CD4-positive, alpha-beta T cell treated with Interleukin-10 for 1 hour (primary cell): ENCODE measurements at regions not wholly inside any gene's neighbourhood (a gene's known extent, or its start where the extent isn't known, plus 50 kb on each side); places are given as distances from the start of the nearest gene placed in this dataset.

Experiments
- DNase-seq: peaks from one replicate; pipeline ENCODE4 v3.0.0-alpha.2; 2020

DNA sequence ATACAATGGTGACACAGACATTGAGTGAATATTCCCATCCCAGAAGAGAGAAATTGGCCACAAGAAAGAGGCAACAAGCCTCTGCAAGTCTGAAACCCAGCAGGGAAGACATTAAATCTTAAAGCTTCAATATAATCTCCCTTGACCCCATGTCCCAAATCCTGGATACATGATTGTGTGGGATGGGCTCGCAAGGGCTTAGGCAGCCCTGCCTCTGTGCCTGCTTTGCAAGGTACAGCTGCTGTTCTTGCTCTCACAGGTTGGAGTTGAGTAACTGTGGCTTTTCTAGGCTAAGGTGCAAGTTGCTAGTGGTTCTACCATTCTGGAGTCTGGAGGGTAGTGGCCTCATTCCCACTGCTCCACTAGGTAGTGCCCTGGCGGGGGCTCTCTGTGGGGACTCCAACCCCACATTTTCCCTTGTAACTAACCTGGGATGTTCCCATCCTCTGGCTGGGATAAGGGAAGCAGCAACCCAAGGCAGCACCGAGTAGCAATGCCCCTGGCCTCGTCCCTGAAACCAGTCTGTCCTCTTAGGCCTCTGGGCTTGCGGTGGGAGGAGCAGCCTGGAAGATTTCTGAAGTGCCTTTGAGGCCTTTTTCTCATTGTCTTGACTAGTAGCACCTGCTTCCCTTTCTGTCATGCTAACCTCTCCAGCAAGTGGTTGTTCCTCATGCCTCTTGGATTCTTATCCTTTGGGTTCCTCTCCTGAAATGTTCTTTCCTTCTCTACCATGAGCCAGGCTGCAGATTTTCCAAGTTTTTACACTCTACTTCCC is 90.0 kb downstream of the FAM174B start:
- no peak for DNase-seq

- DNase-seq = no peak
Measured at GRCh38 chr15:92561754-92562153, 93.8 kb downstream of the FAM174B start.

DNA sequence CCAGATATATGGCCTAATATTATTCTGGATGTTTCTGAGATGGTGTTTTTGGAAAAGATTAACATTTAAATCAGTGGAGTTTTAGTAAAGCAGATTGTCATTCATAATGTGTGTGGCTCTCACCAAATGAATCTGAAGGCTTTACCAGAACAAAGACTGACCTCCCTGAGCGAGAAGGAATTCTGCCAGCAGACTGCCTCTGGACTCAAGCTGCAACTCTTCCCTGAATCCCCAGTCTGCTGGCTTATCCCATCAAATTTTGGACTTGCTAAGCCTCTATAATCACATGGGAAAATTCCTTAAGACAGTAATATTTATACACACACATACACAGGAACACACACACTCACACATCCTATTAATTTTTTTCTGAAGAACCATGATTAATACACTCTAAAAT is 102.3 kb downstream of the FAM174B start:
- DNase-seq = no peak

- DNase-seq = no peak
Measured at GRCh38 chr15:92545996-92546395, 109.6 kb downstream of the FAM174B start.

GRCh38 chr15:92541291-92542200 is 114.0 kb downstream of the FAM174B start:
- DNase-seq = no peak

- no peak for DNase-seq
Measured at GRCh38 chr15:92538115-92538514, 117.5 kb downstream of the FAM174B start.

DNA sequence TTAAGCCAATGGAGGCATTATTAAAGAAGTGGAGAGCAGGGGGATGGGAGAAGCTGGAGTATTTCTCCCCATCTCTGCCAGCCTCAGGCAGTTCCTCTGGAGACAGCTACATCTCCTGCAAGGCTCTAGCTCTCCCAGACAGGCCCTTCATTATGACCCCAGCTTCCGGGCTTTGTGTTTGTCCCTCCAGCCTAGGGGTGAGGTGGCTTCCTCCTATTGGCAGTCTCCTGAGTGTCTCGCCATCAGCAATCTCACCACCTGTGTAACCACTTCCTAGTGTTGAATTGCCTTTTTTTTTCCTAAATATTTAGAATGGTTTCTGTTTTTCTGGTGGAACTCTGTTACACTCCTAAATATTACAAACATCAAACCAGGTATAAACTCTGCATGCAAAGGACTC is 122.3 kb downstream of the FAM174B start:
- DNase-seq = no peak

DNA sequence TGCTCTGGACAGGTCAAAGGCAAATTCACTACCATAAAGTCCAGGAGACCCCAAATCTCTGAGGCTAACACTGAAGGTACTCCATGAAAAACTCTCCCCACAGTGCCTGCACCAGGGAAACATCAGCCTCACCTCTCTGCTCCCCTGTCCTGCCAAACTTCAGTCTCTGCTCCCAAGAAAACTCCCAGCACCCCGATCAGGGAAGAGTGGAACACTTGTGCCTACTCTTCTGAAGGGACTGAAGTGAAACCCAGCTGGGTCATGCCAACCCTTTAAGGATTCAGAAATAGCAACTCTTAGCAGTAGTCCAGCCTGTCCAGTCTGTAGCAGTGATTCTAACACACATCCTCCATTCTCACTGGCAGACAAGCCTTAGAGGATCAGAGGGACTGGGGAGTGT is 124.2 kb downstream of the FAM174B start:
- no peak for DNase-seq

DNA sequence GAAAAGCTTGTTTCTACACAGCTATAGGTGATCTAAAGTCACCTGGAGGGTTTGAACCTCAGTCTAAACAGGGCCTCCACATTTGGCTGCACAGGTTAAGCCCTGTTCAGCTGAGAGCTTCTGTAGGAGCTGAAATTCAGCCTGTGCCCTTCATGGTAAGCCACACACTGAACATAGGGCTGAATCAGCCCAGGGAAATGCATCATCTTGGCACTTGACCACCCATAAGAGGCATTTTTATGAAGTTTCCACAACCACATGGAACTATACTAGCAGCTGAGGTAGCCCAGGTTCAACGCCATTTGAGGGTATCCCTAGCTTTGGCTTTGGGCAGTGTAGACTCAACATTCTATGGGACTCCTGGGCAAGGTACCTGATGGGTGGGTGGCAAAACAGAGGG is 126.8 kb downstream of the FAM174B start:
- no peak for DNase-seq

DNA sequence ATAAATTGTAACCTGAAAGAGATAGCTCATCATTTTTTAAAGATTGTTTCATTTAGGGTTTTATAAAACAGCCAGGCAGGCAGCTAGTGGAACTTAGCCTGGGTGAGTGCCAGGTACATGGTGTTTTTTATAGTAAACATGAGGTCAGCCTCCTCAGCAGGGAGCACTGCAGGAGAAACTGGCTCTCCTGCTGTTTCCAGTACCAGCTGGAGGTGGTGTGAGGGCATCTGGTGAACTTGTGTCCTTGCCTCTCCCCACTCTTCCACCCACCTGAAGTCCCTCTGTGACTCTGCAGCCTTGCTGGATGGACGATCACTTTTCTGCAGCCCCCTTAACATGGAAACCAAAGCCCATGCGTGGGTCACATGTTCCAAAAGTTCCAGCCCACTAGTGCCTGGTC is 128.4 kb downstream of the FAM174B start:
- no peak for DNase-seq

- DNase-seq = no peak
Measured at GRCh38 chr15:92525758-92526245, 129.8 kb downstream of the FAM174B start.

DNA sequence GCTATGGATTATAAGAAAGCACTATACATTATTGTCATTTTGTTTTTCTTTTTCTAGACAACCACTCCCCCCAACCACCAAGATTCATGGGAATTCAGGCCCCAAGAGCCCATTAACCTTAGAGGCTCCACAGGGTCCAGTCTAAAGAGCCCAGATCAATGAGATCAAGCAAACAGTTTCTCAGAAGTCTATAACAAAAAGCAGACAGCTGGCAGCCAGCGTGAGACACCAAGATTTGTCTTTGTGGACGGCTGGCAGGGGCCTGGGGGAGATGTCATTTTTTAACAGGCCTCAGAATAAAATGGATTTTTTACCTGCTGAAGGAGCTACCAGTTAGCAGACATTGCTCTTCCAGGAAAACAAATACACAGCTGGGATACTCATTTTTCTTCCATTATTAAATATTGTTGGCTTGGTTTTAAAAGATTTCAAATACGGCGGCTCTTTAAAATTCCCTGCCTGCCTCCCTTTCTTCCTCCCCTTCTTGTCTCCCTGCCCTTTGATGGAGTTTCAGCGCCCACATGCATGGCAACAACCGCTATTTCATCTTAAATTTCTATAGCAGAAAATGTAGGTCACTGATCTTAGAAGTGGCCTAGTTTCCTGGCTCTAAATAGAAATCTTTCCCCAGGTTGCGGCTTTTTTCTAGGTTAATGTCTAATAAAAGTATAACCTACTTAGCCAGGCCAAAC is 130.6 kb downstream of the FAM174B start:
- DNase-seq = no peak

DNA sequence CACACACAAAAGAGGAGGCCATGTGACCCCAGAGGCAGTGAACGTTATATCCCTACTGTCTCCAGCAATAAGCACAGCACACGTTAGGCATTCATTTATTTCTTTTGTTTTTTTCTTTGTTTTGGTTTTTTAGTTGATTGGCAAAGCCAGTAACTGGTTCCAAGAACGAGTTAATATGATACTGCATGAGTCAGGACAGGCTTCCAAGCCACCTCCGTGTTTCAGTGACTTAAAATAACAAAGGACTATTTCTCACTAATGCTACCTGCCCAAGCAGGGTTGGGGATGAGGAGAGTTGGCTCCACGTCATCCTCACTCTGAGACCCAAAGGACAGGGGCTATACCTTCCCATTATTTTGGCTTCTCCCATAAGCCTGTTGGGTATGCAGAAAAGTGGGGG is 130.5 kb downstream of the ST8SIA2 start:
- no peak for DNase-seq

- DNase-seq = no peak
Measured at GRCh38 chr15:92523176-92523575, 129.5 kb downstream of the ST8SIA2 start.

GRCh38 chr15:92521624-92522008 is 127.9 kb downstream of the ST8SIA2 start:
- peak; percentile 38 for DNase-seq

DNA sequence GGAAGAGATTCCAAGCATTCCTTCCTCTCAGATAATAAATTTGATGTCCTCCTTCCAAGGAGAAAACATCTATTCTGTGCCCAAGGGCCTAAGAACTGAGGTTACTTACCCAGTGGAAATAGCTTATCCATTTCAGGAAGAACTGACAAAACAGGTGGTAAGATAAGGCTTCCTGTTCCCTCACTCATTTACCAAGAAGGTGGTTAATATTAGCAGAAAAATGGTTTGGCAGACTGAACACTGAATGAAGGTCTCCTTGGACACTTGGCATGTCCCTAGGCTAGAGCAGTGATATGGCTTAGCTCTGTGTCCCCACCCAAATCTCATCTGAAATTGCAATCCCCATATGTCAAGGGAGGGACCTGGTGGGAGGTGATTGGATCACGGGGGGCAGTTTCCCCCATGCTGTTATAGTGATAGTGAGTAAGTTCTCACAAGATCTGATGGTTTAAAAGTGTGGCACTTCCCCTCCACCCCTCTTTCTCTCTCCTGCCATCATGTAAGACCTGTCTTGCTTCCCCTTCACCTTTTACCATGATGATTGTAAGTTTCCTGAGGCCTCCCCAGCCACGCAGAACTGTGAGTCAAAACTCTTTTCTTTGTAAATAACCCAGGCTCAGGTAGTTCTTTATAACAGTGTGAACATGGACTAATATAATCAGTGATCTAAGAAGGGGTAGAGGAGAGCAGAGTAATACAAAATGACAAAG is 127.4 kb downstream of the ST8SIA2 start:
- DNase-seq = no peak

DNA sequence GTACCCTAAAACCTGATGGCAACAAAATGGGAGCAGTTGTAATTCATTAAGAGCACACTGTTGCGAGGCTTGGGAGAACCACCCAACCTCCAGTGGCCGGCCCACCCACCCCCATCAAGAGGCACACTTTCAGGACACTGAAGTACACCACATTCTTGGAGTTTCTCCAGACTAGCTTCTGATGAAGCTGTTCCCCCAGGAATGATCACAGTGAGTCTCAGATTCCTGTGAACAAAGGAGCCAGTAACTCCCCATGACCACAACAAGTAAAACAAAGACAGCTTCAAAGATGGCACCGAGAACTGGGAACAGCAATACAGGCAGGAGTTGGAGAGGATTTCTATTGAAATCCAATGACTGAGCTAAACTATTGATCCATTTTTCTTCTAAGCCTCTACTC is 126.0 kb downstream of the ST8SIA2 start:
- no peak for DNase-seq
